Colonic mucosa (tissue), 4 donors: ENCODE measurements at regions not wholly inside any gene's neighbourhood (a gene's known extent, or its start where the extent isn't known, plus 50 kb on each side); places are given as distances from the start of the nearest gene placed in this dataset.

Experiments used
- DNase-seq: peaks from one replicate; pipeline ENCODE4 v3.0.0-alpha.2; 2020
- H3K27ac ChIP-seq: fragments of 200-600 bp; one replicate; pipeline ENCODE4 v1.8.0; 2021
- H3K27me3 ChIP-seq: fragments of 200-600 bp; one replicate; pipeline ENCODE4 v1.8.0; 2021
- H3K36me3 ChIP-seq: fragments of 200-600 bp; one replicate; pipeline ENCODE4 v1.8.0; 2021
- H3K4me1 ChIP-seq: fragments of 200-600 bp; one replicate; pipeline ENCODE4 v1.8.0; 2021; ENCODE audit warnings: mild to moderate bottlenecking
- H3K4me3 ChIP-seq: fragments of 200-600 bp; one replicate; pipeline ENCODE4 v1.8.0; 2021
- H3K9ac ChIP-seq, 2 donors: one replicate each; pipeline ENCODE4 v1.7.0; 2013; ENCODE audit warnings: control low read depth in 2 of 2, low read depth in 2 of 2, low read length in 2 of 2
- H3K9me3 ChIP-seq: fragments of 200-600 bp; one replicate; pipeline ENCODE4 v1.8.0; 2021
- intact Hi-C: fragments of 100-400 bp; cut with DNase I; formaldehyde crosslinking; loops from one replicate; pipeline ENCODE4 v1.14.1; 2022
- TF ChIP-seq, protein P1 (sequence below): fragments of 200-600 bp; IDR thresholded peaks from one replicate; pipeline ENCODE4 v1.8.0; 2022; ENCODE audit warnings: antibody characterized with exemption, mild to moderate bottlenecking
- donor health status: healthy.
- donor health status: DM: no; HTN: no; CAD: no.
- donor health status: DM: no; HTN: no; CAD: no.

DNA sequence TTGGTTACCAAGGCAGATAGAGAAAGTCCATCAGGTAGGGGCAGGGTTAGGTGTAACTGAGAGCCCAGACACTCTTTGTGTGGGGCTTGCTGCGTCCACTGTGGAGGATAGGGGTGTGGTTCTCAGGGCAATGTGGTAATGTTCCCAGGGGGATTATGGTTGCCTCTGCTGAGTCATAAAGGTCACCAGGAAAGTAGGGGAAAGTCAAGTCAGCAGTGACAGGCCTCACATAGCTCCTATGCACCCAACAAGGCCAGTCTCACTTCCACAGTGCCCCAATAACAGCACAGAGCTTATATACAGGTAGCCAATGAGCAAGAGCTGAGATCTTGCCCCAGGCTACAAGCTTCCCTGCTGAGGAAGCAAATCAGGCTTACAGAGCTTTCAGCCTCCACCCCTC is 1438.0 kb upstream of the ZEB2 start:
- Histone ChIP-seq H3K36me3 (no peaks in the 10 kb centered on the region), H3K9ac (no peak overlapping the region), H3K27ac (no peak overlapping the region), H3K9me3 (no peaks in the 10 kb centered on the region), H3K4me3 (no peak overlapping the region), H3K27me3 (no peaks in the 10 kb centered on the region), H3K4me1 (no peaks in the 10 kb centered on the region)
- no peak for DNase-seq
- intact Hi-C loops, result no loop called here
- TF ChIP-seq, protein P1, sequence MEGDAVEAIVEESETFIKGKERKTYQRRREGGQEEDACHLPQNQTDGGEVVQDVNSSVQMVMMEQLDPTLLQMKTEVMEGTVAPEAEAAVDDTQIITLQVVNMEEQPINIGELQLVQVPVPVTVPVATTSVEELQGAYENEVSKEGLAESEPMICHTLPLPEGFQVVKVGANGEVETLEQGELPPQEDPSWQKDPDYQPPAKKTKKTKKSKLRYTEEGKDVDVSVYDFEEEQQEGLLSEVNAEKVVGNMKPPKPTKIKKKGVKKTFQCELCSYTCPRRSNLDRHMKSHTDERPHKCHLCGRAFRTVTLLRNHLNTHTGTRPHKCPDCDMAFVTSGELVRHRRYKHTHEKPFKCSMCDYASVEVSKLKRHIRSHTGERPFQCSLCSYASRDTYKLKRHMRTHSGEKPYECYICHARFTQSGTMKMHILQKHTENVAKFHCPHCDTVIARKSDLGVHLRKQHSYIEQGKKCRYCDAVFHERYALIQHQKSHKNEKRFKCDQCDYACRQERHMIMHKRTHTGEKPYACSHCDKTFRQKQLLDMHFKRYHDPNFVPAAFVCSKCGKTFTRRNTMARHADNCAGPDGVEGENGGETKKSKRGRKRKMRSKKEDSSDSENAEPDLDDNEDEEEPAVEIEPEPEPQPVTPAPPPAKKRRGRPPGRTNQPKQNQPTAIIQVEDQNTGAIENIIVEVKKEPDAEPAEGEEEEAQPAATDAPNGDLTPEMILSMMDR, result no peak

DNA sequence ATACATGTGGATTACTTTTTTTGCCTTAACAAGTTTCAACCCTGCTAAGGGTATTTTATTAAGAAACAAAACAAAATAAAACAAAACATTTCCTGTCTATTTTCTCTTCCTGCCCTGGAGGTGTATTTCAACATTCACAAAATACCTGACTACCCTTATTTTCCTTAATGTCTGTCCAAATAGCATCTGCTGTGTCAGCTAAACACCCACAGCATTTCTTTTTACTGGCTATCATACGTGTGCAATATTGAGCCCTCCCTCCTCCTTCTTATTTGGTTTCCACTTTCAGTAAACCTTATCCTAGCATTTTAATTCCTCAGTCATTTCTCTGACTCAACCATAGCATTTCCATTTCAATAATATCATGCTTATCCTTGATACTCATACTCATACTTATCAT is 1420.0 kb upstream of the ZEB2 start:
- H3K4me3 ChIP-seq, result no peak overlapping the region
- no peak overlapping the region for H3K27ac ChIP-seq
- no peaks in the 10 kb centered on the region for H3K36me3 ChIP-seq
- H3K27me3 ChIP-seq, result no peaks in the 10 kb centered on the region
- H3K9me3 ChIP-seq, result no peaks in the 10 kb centered on the region
- H3K9ac ChIP-seq, result no peak overlapping the region
- no peak for DNase-seq
- intact Hi-C loops, result no loop called here
- H3K4me1 ChIP-seq, result no peaks in the 10 kb centered on the region
- TF ChIP-seq, protein P1, result no peak

DNA sequence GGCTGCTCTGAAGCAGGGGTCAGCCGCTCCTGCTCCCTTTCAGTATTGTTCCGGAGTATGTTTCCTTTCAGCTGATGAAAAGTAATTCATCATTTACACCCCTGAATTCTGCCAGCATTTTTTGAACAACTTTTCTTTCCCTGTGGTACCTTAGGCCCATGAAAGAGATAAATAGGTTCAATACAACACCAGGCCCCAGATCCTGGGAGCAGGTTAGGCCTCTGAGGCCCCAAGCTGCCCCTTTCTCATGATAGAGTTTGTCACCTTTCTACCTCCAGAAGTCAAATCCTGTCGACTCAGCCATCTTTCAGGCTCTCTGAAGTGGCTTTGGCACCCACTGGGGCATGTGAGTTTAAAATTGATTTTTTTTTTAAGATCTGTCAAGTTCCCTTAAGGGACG is 1415.1 kb upstream of the ZEB2 start:
- Histone ChIP-seq H3K4me3 (no peak overlapping the region), H3K4me1 (no peaks in the 10 kb centered on the region), H3K36me3 (no peaks in the 10 kb centered on the region), H3K9me3 (no peaks in the 10 kb centered on the region), H3K27ac (no peak overlapping the region), H3K27me3 (no peaks in the 10 kb centered on the region), H3K9ac (no peak overlapping the region)
- no peak for DNase-seq
- intact Hi-C loops, result no loop called here
- TF ChIP-seq, protein P1, result no peak

DNA sequence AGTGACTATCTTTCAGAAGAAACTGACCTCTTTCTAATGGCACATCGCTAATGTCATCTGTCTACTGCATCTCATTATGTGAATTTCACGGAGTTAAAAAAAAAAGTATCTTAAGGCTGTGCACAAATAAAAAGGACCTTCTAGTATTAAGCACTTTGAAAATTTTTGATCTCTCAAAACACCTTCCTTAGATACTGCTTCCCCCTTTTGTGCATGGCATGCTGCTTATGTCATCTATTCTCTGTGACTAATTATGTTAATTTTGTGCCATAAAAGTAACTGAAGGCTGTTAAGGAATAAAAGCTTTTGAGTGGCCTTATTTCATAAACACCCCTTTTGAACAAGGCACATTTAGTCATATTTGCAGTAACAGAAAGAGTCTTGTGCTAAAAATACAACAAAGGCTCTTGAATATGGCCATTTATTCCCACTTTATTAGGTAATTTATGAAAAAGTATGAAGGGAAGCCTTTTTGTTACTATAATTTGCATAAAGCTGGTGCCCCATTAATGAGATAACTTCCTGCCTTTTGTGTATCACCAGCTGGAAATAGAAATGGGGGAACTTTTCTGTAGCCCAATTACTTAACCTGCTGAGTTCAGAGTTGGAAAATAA is 1412.0 kb upstream of the ZEB2 start:
- Histone ChIP-seq H3K4me1 (no peaks in the 10 kb centered on the region), H3K27me3 (no peaks in the 10 kb centered on the region), H3K4me3 (no peak overlapping the region), H3K36me3 (no peaks in the 10 kb centered on the region), H3K27ac (no peak overlapping the region), H3K9me3 (no peaks in the 10 kb centered on the region), H3K9ac (no peak overlapping the region)
- TF ChIP-seq, protein P1, result no peak
- intact Hi-C loops, result no loop called here
- no peak for DNase-seq

DNA sequence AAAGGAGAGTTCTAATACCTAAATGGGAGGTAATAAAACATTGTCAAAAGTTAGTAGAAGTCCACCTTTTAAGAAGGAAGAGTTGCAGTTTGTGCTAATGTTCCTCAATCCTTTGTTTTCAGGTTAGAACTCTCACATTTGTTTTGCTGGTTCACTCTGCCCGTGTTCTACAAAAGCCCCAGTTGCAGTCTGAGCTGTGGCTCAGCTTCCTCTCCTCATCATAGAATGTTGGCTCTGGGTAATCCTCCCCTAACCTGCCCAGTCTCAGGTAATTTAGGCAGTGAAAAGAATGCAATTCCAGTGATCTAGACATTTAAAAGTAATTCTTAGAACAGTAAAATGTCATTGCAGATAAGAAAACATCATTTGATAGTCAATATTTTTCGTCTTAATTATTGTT is 1410.4 kb upstream of the ZEB2 start:
- H3K4me3 ChIP-seq, result no peak overlapping the region
- intact Hi-C loops, result no loop called here
- TF ChIP-seq, protein P1, result no peak
- no peak overlapping the region for H3K27ac ChIP-seq
- no peaks in the 10 kb centered on the region for H3K27me3 ChIP-seq
- H3K4me1 ChIP-seq, result no peaks in the 10 kb centered on the region
- no peak for DNase-seq
- no peaks in the 10 kb centered on the region for H3K9me3 ChIP-seq
- no peak overlapping the region for H3K9ac ChIP-seq
- no peaks in the 10 kb centered on the region for H3K36me3 ChIP-seq
